Muscle of back (tissue), 3 donors: ENCODE measurements at regions not wholly inside any gene's neighbourhood (a gene's known extent, or its start where the extent isn't known, plus 50 kb on each side); places are given as distances from the start of the nearest gene placed in this dataset.
"Not testable (repeated sequence)": the region's sequence is repeated elsewhere in the genome, so short reads cannot be mapped to it uniquely, and the experiment has no call there.

Source experiments
- DNase-seq, 3 donors: peaks; one replicate each; pipeline versions ENCODE4 v3.0.0 to v3.0.0-alpha.2; 2013

DNA sequence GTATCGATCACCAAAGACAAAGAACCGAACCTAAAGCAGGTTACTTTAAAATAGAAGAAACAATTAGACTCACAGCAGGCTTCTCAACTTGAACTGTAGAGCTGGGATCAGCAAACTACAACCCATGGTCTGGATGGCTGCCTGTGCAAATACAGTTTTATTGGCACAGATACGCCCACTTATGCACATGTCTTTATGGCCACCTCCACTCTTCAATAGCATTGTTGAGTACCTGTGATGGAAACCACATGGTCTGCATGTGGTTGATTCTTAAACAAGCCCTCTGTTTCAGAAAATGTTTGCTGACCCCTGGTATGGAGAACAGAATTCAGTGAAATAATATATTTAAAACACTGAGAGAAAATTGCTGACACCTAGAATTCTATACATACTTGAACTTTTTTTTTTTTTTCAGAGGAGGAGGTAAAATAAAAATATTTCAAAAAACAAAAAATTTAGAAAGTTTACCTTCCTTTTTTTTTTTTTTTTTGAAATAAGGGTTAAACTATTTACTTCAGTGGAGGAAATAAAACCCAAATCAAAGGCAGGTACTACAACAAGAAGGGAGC, 263.8 kb upstream of the ATP10A start:
- DNase-seq: no peak

DNA sequence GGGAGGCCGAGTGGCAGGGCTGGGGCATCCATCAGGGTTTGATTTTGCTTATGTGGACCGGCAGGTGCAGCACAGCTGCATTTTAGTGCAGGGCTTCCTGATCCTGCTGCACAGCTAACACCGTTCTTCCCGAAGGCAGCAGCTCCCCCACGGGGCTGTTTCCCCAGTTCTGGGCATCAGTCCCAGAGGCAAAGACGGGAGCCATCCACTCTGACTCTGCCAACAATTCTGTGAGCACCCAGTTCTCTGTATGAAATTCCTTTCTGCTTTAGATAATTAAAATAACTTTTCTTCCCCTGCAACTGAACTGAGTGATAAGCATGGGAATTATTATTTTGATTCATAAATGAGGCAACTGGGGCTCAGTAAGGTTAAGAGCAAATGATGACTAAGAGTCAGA, 262.9 kb upstream of the ATP10A start:
- DNase-seq: no peak

DNA sequence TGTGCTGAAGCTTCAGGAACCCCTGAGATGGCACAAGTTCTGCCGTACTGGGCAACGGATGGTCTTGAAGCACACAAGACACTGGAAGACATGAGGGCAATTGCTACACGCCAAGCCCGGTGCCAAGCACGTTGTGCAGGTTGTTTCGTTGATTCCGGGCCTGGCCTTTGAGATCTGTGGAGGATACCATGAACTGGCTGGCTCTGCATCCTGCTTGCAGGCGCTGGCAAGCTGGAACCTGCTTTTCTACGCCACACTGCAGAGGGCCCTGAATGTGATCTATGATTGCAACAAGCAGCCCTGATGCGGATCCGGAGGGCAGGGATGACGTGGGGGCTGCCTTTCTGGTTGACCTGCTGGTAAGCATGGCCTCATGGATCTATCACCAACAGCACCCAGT, 262.5 kb upstream of the ATP10A start:
- DNase-seq: no peak

DNA sequence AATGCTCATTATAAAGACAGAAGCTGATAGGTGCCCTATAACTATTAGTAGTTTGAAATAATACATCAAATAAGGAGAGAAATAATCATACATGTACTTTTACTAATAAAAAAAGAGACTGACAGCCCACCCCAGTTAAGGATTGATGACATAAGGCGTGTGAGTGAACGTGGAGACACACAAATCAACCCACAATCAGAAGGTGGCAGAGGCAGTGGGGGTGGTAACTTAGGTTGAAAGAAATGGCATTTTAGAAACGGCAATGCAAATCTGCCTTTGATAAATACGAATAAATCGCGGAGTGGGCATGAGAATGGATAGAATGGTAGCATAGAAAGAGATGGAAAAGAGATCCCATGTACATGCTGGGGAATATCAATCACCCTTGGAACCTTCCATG, 256.2 kb upstream of the ATP10A start:
- DNase-seq: no peak

- peak in 1 of 3 donors; percentile 24 for DNase-seq
These were observed 252.3 kb upstream of the ATP10A start for GRCh38 chr15:26115229-26115943.

- DNase-seq: not testable (repeated sequence)
These were observed 251.0 kb upstream of the ATP10A start for GRCh38 chr15:26114128-26114527.

DNA sequence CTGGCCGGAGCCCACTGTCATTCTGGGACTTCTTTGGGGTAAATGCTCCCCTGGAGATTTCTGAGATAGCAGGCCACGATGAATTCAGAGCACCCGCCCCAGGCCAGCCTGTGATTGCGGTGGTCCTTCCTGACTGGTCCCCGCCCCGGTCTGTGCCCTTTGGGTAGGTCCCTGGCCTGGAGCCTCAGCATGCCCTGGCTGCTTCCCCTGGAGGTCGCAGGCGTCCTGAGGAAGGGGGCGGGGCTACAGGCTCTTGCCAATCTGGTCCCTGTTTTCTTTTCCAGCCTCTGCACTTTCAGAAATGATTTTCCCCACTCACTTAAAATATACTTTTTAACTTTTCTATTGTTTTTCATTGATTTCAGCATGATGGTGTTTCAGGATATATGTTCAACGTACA, 250.2 kb upstream of the ATP10A start:
- DNase-seq: no peak

DNA sequence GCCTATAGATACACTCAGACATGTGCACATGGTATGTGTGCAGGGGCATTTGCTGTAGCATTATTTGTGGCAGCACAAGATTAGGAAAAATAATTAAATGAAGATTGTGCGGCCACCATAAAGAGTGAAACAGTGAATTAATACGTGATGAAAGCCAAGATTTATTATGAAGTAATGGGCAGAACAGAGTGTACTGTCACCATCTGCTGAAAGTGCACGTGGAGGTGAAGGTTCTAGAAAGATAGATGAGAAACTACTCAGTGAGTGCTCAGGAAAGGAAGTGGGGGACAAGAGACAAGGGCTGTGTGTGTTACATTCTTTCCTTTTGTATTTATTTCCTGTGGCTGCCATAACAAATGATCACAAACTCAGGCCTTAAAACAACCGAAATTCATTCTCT, 246.1 kb upstream of the ATP10A start:
- DNase-seq: no peak

- no peak for DNase-seq
These were observed 243.4 kb upstream of the ATP10A start for GRCh38 chr15:26106556-26106955.

GRCh38 chr15:26103002-26103404, 239.9 kb upstream of the ATP10A start:
- no peak for DNase-seq

- DNase-seq: no peak
These were observed 239.2 kb upstream of the ATP10A start for GRCh38 chr15:26102365-26102764.

DNA sequence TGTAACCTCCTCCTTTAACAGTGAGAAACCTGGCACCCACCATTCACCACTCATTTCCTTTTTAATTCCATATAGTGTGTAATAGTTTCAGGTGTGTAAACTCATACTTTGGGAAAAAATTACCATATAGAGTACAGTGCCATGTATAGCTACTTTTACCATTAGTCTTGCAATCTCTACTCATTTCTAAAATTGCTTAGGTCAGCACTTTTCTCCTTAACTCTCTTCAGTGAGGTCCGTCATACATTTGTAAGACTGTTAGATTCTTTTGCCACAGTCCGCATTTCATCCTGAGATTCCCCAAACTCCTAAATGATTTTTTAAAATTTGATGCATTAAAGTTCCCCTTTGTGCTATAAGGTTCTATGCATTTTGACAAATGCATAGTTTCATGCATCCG, 238.3 kb upstream of the ATP10A start:
- no peak for DNase-seq

DNA sequence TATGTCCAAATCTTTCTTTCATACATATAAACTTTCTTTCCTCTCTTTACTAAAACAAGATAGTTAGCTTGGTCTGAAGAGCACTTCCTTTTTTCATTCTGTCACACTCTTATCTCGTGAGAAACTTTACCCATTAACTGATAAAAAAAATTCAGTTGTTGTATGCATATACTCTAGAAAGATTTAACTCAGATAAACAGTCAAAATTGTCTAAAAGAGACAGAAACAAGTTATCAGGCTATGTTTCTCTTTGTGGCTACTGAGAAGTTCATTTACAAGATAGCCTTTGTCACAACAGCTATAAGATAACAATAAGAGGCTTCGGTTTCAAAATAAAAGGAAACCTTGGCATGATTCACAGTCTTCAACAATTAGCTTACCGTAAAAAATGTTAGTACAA, 235.7 kb upstream of the ATP10A start:
- DNase-seq: no peak

GRCh38 chr15:26097216-26097615, 234.1 kb upstream of the ATP10A start:
- no peak for DNase-seq

DNA sequence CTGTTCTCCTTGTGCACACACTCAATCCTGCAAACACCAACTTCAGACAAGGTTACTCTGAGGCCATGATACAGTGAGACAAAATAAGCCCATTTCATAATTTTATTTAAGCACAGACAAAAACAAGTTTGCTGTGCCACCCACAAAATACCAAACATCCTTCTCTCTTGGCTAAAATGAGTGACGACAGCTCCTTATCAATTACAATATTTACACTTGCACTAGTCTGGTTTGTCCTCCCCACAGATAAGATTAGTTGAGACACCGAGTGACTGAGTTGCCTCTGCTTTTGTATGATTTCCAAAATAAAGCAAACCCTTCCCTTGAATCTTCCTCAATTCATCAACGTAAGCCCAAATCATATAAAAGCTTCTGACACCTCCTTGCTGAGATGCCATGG, 233.5 kb upstream of the ATP10A start:
- DNase-seq: no peak

GRCh38 chr15:26095710-26096330, 232.7 kb upstream of the ATP10A start:
- no peak for DNase-seq

- no peak for DNase-seq
These were observed 228.1 kb upstream of the ATP10A start for GRCh38 chr15:26091184-26091583.

GRCh38 chr15:26087881-26088280, 224.8 kb upstream of the ATP10A start:
- DNase-seq: peak in 1 of 3 donors; percentile 71

DNA sequence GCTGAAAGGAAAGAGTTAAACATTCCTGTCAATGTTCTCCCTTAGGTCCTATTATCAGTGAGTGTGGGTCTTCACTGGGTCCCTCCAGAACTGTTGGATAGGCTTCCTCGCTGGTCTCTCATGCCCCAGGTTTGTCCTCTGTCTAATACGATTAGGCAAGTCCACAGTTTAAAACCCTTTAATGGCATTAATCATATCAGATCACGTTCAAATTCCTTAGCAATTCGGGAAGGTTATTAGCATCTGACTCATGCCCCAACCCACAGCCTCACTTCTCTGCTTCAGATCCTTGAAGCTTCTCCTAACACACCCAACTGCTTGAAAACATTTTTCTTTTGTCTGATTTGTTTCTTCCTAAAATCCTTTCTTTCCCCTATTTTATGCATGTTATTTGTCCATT, 224.3 kb upstream of the ATP10A start:
- peak in 1 of 3 donors; percentile 63 for DNase-seq

GRCh38 chr15:26084771-26085170, 221.6 kb upstream of the ATP10A start:
- DNase-seq: no peak

- DNase-seq: no peak
These were observed 220.8 kb upstream of the ATP10A start for GRCh38 chr15:26083896-26084295.

DNA sequence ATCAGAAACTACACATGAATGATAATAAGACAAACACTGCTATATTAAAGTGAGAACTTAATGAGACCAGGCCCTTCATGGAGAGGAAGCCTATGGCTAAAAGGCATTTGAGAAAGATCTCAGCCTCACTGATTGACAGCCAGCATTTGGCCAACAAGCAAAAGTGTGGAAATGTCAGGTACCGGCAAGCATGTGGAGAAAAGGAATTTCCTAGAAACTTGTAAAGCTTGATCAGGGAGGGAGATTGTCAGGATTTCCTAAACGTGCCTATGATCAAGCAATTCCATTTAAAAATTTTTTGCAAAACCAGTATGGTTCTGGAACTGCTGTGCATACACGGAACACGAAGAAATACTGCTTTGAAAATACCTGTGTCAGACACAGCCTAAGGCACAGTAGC, 220.3 kb upstream of the ATP10A start:
- no peak for DNase-seq
